ENCODE measurements at regions not wholly inside any gene's neighbourhood (a gene's known extent, or its start where the extent isn't known, plus 50 kb on each side); places are given as distances from the start of the nearest gene placed in this dataset.

DNA sequence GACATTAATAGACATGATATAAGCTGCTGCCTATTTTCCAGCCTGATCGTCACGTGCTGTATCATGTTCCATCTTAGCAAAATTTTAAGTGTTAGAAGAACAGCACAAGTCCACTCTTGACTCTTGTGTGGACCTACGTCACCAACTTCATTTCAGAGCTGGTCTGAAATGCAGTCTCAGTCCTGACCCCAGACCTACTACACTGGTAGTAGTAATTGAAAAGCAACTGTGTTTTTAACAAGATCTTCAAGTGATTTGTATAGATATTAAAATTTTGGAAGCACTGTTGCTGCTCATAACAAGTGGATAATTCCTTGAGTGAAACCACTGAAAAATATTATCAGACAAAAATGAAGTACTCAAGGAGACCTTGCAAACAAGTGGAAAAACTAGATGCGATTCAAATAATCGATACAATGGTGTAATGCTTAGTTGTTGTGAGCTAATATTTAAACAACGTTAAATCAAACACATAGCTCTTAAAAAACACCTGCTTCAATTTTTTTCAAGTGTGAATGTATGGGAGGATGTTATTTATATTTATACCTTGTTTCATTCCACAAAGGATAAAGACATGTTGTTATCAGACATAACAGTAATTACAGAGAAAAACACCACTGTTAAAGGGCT, 110.9 kb upstream of the JAG1 start:
- H3K9me3 ChIP-seq: no peaks in the 10 kb centered on the region
- H3K27me3 ChIP-seq: no peaks in the 10 kb centered on the region
- H3K4me1 ChIP-seq: peaks cover 0 to 7% of the 10 kb centered on the region in 2 donors
- intact Hi-C loops (cut with DNase I): no loop called here
- H3K4me3 ChIP-seq: no peak overlapping the region
- H3K36me3 ChIP-seq: no peaks in the 10 kb centered on the region
- TF ChIP-seq, protein P1, sequence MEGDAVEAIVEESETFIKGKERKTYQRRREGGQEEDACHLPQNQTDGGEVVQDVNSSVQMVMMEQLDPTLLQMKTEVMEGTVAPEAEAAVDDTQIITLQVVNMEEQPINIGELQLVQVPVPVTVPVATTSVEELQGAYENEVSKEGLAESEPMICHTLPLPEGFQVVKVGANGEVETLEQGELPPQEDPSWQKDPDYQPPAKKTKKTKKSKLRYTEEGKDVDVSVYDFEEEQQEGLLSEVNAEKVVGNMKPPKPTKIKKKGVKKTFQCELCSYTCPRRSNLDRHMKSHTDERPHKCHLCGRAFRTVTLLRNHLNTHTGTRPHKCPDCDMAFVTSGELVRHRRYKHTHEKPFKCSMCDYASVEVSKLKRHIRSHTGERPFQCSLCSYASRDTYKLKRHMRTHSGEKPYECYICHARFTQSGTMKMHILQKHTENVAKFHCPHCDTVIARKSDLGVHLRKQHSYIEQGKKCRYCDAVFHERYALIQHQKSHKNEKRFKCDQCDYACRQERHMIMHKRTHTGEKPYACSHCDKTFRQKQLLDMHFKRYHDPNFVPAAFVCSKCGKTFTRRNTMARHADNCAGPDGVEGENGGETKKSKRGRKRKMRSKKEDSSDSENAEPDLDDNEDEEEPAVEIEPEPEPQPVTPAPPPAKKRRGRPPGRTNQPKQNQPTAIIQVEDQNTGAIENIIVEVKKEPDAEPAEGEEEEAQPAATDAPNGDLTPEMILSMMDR (IDR thresholded peaks at IDR 0.05): no peak
- H3K27ac ChIP-seq: no peak overlapping the region
- no peak for DNase-seq
- ATAC-seq: no peak

DNA sequence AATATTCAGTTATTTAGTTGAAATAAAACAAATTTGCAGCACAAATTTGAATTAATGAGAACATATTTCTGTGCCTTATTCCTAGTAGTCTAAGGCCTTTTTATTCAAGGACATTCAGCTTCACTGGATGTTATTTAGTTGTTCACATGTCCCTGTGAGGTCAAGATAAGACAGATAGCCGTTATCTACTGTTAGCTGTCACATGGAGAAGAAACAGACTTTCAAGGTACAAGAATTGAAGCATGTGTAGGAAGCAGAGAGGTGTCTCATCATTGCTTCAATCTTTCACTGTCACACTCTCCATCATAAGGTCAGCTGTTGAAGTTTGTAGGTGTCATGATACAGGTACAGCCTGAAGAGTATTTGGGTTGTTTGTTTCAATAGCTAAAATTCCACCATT, 112.9 kb upstream of the JAG1 start:
- no peaks in the 10 kb centered on the region for H3K9me3 ChIP-seq
- ATAC-seq (no peak), DNase-seq (no peak)
- intact Hi-C loops (cut with DNase I): no loop called here
- TF ChIP-seq, protein P1 (IDR thresholded peaks at IDR 0.05): no peak
- H3K4me3 ChIP-seq: no peak overlapping the region
- peaks cover 0 to 7% of the 10 kb centered on the region in 2 donors for H3K4me1 ChIP-seq
- no peaks in the 10 kb centered on the region for H3K36me3 ChIP-seq
- H3K27me3 ChIP-seq: no peaks in the 10 kb centered on the region
- H3K27ac ChIP-seq: no peak overlapping the region

DNA sequence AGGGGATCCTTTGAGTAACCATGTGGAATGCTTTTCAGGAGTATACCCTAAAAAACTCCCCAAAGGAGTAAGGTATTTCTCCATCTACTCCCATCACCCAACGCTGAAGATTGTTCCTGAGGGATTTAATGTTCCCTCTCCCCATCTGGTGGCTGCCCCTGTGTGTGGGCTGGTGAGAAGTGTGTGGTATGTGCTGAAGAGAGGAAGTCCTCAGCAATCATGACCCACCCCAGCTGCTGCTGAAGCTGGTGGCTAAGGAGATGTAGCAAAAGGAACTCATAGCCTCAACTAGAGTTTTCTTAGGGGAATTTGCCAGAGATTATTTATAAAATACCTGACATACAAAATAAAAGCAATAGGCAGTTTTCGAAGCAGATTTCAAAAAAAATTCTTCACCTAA, 114.3 kb upstream of the JAG1 start:
- no peaks in the 10 kb centered on the region for H3K27me3 ChIP-seq
- no peaks in the 10 kb centered on the region for H3K36me3 ChIP-seq
- TF ChIP-seq, protein P1 (IDR thresholded peaks at IDR 0.05): no peak
- no peak overlapping the region for H3K27ac ChIP-seq
- H3K4me1 ChIP-seq: peaks cover 0 to 7% of the 10 kb centered on the region in 2 donors
- no peaks in the 10 kb centered on the region for H3K9me3 ChIP-seq
- H3K4me3 ChIP-seq: no peak overlapping the region
- DNase-seq: no peak
- ATAC-seq: no peak
- intact Hi-C loops (cut with DNase I): no loop called here

DNA sequence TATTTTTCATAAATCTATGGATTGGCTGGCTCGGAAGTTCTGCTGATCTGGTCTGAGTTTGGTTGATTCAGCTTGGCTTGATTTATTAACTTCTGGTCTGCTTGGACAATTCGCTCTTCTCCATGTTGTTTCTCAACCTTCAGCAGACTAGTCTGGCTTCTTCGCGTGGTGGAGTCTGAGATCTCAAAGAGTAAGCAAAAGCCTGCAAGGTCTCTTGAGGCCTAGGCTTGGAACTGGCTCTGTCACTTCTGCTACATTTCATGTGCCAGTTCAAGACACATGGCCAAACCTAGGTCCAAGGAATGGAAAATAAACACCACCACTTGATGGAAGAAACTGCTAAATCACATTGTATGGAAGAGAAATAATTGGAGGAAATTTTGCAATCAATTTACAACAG, 115.1 kb upstream of the JAG1 start:
- no peaks in the 10 kb centered on the region for H3K9me3 ChIP-seq
- intact Hi-C loops (cut with DNase I): no loop called here
- H3K36me3 ChIP-seq: no peaks in the 10 kb centered on the region
- H3K27me3 ChIP-seq: no peaks in the 10 kb centered on the region
- no peak overlapping the region for H3K4me3 ChIP-seq
- peaks cover 0 to 3% of the 10 kb centered on the region in 2 donors for H3K4me1 ChIP-seq
- TF ChIP-seq, protein P1 (IDR thresholded peaks at IDR 0.05): no peak
- DNase-seq (no peak), ATAC-seq (no peak)
- H3K27ac ChIP-seq: no peak overlapping the region

DNA sequence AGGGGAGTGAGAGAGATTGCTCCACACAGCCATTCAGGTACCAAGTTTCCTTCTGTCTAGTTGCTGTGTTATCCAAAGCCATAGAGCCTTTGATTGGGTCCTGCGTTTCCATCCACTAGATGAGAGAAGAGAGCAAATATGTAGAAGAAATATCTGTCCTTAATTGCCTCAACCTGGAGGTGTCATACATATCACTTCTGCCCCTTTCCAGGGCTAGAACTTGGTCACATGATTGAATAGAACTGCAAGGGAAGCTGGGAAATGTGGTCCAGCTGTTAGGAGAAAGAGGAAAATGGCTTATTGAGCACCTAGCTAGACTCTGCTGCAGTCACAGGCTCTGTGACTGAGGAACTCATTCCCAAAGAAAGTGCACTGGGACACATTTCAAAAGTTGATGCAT, 115.6 kb upstream of the JAG1 start:
- Histone ChIP-seq H3K36me3 (no peaks in the 10 kb centered on the region), H3K27me3 (no peaks in the 10 kb centered on the region), H3K4me1 (no peaks in the 10 kb centered on the region), H3K4me3 (no peak overlapping the region), H3K9me3 (no peaks in the 10 kb centered on the region), H3K27ac (no peak overlapping the region)
- DNase-seq: no peak
- TF ChIP-seq, protein P1 (IDR thresholded peaks at IDR 0.05): no peak
- intact Hi-C loops (cut with DNase I): no loop called here
- ATAC-seq: no peak
